Fibroblast of lung (primary cell): ENCODE measurements at regions not wholly inside any gene's neighbourhood (a gene's known extent, or its start where the extent isn't known, plus 50 kb on each side); places are given as distances from the start of the nearest gene placed in this dataset.
"Not testable (repeated sequence)": the region's sequence is repeated elsewhere in the genome, so short reads cannot be mapped to it uniquely, and the experiment has no call there.

Source experiments
- DNase-seq, 2 donors: peaks; one replicate each; pipeline versions ENCODE4 v3.0.0 to v3.0.0-alpha.2; 2010; ENCODE audit warnings: low read depth in 2 of 2
- H2AFZ ChIP-seq: 2 replicates; pipeline ENCODE4 v1.5.1; 2012; ENCODE audit warnings: low read length, control low read depth, inconsistent platforms
- H3K27ac ChIP-seq: 2 replicates; pipeline ENCODE4 v1.5.1; 2011; ENCODE audit warnings: low read length, control low read depth; ENCODE audit not compliant: insufficient read depth
- H3K27me3 ChIP-seq: 2 replicates; pipeline ENCODE4 v1.5.1; 2011; ENCODE audit warnings: mild to moderate bottlenecking, low read length; ENCODE audit not compliant: control insufficient read depth, insufficient read depth
- H3K36me3 ChIP-seq: 2 replicates; pipeline ENCODE4 v1.5.1; 2011; ENCODE audit warnings: low read length; ENCODE audit not compliant: control insufficient read depth, insufficient read depth
- H3K4me1 ChIP-seq: 2 replicates; pipeline ENCODE4 v1.5.1; 2011; ENCODE audit warnings: low read length; ENCODE audit not compliant: control insufficient read depth, insufficient read depth; ENCODE audit errors: extremely low read depth
- H3K4me2 ChIP-seq: 2 replicates; pipeline ENCODE4 v1.5.1; 2011; ENCODE audit warnings: low read length, control low read depth; ENCODE audit not compliant: insufficient read depth; ENCODE audit errors: extremely low read depth
- H3K4me3 ChIP-seq, 4 experiments: fragments of 200-600 bp in 1 of 4; sonication (generic) in 1 of 4; replicated peaks in 1 of 4; 2 replicates each; pipeline ENCODE4 v1.5.1; 2011 to 2016; ENCODE audit warnings: low read length in 4 of 4, low read depth in 3 of 4, mild to moderate bottlenecking in 3 of 4, control low read depth in 2 of 4, inconsistent platforms in 1 of 4, mixed read lengths in 1 of 4; ENCODE audit not compliant: insufficient read depth in 1 of 4; ENCODE audit errors: control extremely low read depth in 1 of 4
- H3K79me2 ChIP-seq: 2 replicates; pipeline ENCODE4 v1.5.1; 2012; ENCODE audit warnings: mild to moderate bottlenecking, low read length, inconsistent platforms; ENCODE audit not compliant: control insufficient read depth, insufficient read depth
- H3K9ac ChIP-seq: 2 replicates; pipeline ENCODE4 v1.5.1; 2011; ENCODE audit warnings: mild to moderate bottlenecking, low read length, control low read depth; ENCODE audit not compliant: insufficient read depth
- H3K9me3 ChIP-seq: 2 replicates; pipeline ENCODE4 v1.5.1; 2012; ENCODE audit warnings: low read depth, low read length; ENCODE audit not compliant: control insufficient read depth, insufficient read depth
- H4K20me1 ChIP-seq: 2 replicates; pipeline ENCODE4 v1.5.1; 2011; ENCODE audit warnings: low read length; ENCODE audit not compliant: control insufficient read depth, insufficient read depth; ENCODE audit errors: extremely low read depth
- EZH2 ChIP-seq: IDR thresholded peaks from 2 replicates; pipeline ENCODE4 v1.5.1; 2012; ENCODE audit warnings: low read length, control low read depth, mild to moderate bottlenecking; ENCODE audit errors: missing control alignments
- TF ChIP-seq, protein P1 (sequence below), 2 donors: IDR thresholded peaks in 1 of 2; conservative IDR thresholded peaks in 1 of 2; 1 replicate in 1 of 2; 2 replicates in 1 of 2; pipeline ENCODE4 v1.5.1; 2011 to 2012; ENCODE audit warnings: low read length in 2 of 2, control low read depth in 1 of 2, inconsistent platforms in 1 of 2, low read depth in 1 of 2, mild to moderate bottlenecking in 1 of 2

DNA sequence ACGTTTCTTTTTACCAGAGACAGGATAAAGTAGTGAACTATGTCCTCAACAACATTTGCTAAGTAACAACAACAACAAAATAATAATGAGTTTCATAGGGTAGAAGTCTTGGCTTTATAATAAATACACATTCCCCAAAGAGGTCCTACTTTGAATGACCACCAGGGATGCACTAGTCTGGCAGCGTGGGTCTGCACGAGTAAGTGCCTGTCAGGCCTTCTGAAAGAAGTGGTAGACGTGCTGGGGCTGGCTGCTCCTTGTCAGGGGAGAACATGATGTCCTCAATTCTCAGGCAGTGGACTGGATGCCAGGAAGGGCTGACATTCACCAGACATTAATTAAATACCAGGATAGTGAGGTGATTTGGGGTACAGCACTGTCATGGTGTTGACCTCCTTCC, 331.1 kb downstream of the TMEM38B start:
- DNase-seq = no peak

DNA sequence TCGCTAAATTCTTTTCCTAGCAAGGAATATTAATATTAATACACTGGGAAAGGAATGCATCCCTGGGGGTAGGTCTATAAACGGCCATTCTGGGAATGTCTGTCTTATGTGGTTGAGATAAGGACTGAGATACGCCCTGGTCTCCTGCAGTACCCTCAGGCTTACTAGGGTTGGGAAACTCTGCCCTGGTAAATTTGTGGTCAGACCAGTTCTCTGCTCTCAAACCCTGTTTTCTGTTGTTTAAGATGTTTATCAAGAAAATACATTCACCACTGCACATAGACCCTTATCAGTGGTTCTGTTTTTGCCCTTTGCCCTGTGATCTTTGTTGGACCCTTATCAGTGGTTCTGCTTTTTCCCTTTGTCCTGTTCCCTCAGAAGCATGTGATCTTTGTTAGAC, 335.8 kb downstream of the TMEM38B start:
- H3K4me3 ChIP-seq, H3K4me1 ChIP-seq, H3K79me2 ChIP-seq, H3K27me3 ChIP-seq, H3K9ac ChIP-seq, H2AFZ ChIP-seq, H4K20me1 ChIP-seq, H3K27ac ChIP-seq, H3K36me3 ChIP-seq, DNase-seq, H3K9me3 ChIP-seq, H3K4me2 ChIP-seq: not testable (repeated sequence)

More for the DNA sequence above, 331.1 kb downstream of the TMEM38B start:
- H3K27ac ChIP-seq = no peak overlapping the region
- H4K20me1 ChIP-seq = no peaks in the 10 kb centered on the region
- H3K4me3 ChIP-seq = no peak overlapping the region
- H3K4me1 ChIP-seq = no peaks in the 10 kb centered on the region
- H3K4me2 ChIP-seq = no peak overlapping the region
- H3K27me3 ChIP-seq = no peaks in the 10 kb centered on the region
- H2AFZ ChIP-seq = no peak overlapping the region
- no peaks in the 10 kb centered on the region for H3K9me3 ChIP-seq
- no peaks in the 10 kb centered on the region for H3K36me3 ChIP-seq
- no peak overlapping the region for H3K9ac ChIP-seq
- no peaks in the 10 kb centered on the region for H3K79me2 ChIP-seq
- no peak for TF ChIP-seq EZH2
- TF ChIP-seq, protein P1, sequence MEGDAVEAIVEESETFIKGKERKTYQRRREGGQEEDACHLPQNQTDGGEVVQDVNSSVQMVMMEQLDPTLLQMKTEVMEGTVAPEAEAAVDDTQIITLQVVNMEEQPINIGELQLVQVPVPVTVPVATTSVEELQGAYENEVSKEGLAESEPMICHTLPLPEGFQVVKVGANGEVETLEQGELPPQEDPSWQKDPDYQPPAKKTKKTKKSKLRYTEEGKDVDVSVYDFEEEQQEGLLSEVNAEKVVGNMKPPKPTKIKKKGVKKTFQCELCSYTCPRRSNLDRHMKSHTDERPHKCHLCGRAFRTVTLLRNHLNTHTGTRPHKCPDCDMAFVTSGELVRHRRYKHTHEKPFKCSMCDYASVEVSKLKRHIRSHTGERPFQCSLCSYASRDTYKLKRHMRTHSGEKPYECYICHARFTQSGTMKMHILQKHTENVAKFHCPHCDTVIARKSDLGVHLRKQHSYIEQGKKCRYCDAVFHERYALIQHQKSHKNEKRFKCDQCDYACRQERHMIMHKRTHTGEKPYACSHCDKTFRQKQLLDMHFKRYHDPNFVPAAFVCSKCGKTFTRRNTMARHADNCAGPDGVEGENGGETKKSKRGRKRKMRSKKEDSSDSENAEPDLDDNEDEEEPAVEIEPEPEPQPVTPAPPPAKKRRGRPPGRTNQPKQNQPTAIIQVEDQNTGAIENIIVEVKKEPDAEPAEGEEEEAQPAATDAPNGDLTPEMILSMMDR (conservative IDR thresholded peaks at IDR 0.05 in 1 of 2, IDR thresholded peaks at IDR 0.05 in 1 of 2; ENCODE audit: low read depth in 1 of 2, low read length in 2 of 2) = no peak

DNA sequence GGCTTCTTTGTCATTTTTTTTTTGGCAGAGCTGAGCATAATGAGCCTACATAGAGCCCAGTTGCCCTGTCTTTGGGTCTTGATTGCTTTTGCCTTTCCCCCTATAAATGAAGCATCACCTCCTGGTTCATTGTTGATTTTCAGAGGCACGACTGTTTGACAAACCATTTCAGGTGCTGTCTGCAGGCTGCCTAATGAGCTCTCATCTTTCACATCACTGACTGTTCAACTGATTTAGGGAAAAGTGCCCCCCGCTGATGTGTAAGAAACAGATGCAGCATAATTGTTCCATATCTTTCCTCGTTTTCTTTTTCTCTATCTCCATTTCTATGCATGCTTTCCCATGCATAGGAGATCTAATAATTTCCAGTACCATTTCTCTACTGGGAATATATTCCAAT, 338.6 kb downstream of the TMEM38B start:
- H2AFZ ChIP-seq = no peak overlapping the region
- H3K36me3 ChIP-seq = no peaks in the 10 kb centered on the region
- TF ChIP-seq, protein P1 (conservative IDR thresholded peaks at IDR 0.05 in 1 of 2, IDR thresholded peaks at IDR 0.05 in 1 of 2; ENCODE audit: low read depth in 1 of 2, low read length in 2 of 2) = no peak
- TF ChIP-seq EZH2 = no peak
- no peak overlapping the region for H3K9ac ChIP-seq
- H3K9me3 ChIP-seq = no peaks in the 10 kb centered on the region
- no peaks in the 10 kb centered on the region for H3K79me2 ChIP-seq
- no peak overlapping the region for H3K4me3 ChIP-seq
- H3K4me1 ChIP-seq = no peaks in the 10 kb centered on the region
- H4K20me1 ChIP-seq = no peaks in the 10 kb centered on the region
- DNase-seq = no peak
- H3K4me2 ChIP-seq = no peak overlapping the region
- no peak overlapping the region for H3K27ac ChIP-seq
- no peaks in the 10 kb centered on the region for H3K27me3 ChIP-seq
